Stimulated activated naive CD8-positive, alpha-beta T cell treated with anti-CD3 and anti-CD28 coated beads, Interleukin-15, amount 100 ng/mL, for 72 hours (primary cell): ENCODE measurements at regions not wholly inside any gene's neighbourhood (a gene's known extent, or its start where the extent isn't known, plus 50 kb on each side); places are given as distances from the start of the nearest gene placed in this dataset.
"Not testable (repeated sequence)": the region's sequence is repeated elsewhere in the genome, so short reads cannot be mapped to it uniquely, and the experiment has no call there.

Source experiments
- ATAC-seq: fragments of 150-1000 bp; cut with Tn5 transposase; 2 replicates; pipeline ENCODE4 v1.10.0; 2021; ENCODE audit warnings: mild to moderate bottlenecking, moderate library complexity
- DNase-seq, 2 donors: peaks; one replicate each; pipeline ENCODE4 v3.0.0; 2021 to 2022
- H3K27ac Mint-ChIP-seq, 2 donors: one replicate each; pipeline ENCODE4 v1.8.0; 2022; ENCODE audit warnings: mild to moderate bottlenecking in 2 of 2, mixed read lengths in 2 of 2, moderate library complexity in 2 of 2
- H3K27me3 Mint-ChIP-seq: one replicate; pipeline ENCODE4 v1.8.0; 2022; ENCODE audit warnings: mixed read lengths
- H3K4me1 Mint-ChIP-seq: one replicate; pipeline ENCODE4 v1.8.0; 2022; ENCODE audit warnings: mild to moderate bottlenecking, mixed read lengths
- H3K4me3 Mint-ChIP-seq, 2 donors: one replicate each; pipeline ENCODE4 v1.8.0; 2022; ENCODE audit warnings: mild to moderate bottlenecking in 2 of 2, mixed read lengths in 2 of 2, moderate library complexity in 1 of 2
- H3K9me3 Mint-ChIP-seq, 2 donors: one replicate each; pipeline ENCODE4 v1.8.0; 2022; ENCODE audit warnings: mixed read lengths in 2 of 2

GRCh38 chr20:26373066-26373465 is 676.4 kb upstream of the ZNF337 start:
- not testable (repeated sequence) for H3K4me1 Mint-ChIP-seq, H3K27me3 Mint-ChIP-seq, H3K4me3 Mint-ChIP-seq

GRCh38 chr20:26354511-26354910 is 657.9 kb upstream of the ZNF337 start:
- DNase-seq: no peak
- H3K27ac Mint-ChIP-seq: no peak overlapping the region
- no peaks in the 10 kb centered on the region for H3K4me1 Mint-ChIP-seq
- H3K27me3 Mint-ChIP-seq: no peaks in the 10 kb centered on the region
- no peak overlapping the region for H3K4me3 Mint-ChIP-seq
- H3K9me3 Mint-ChIP-seq: peaks cover 0 to 7% of the 10 kb centered on the region in 2 donors
- ATAC-seq: no peak

More at GRCh38 chr20:26373066-26373465, 676.4 kb upstream of the ZNF337 start:
- ATAC-seq, H3K27ac Mint-ChIP-seq, H3K9me3 Mint-ChIP-seq, DNase-seq: not testable (repeated sequence)

GRCh38 chr20:26347396-26347795 is 650.7 kb upstream of the ZNF337 start:
- DNase-seq: no peak
- Mint-ChIP-seq H3K27ac (no peak overlapping the region), H3K9me3 (peaks cover 0 to 9% of the 10 kb centered on the region in 2 donors), H3K27me3 (no peaks in the 10 kb centered on the region), H3K4me3 (no peak overlapping the region), H3K4me1 (no peaks in the 10 kb centered on the region)
- ATAC-seq: no peak

- not testable (repeated sequence) for H3K27me3 Mint-ChIP-seq, DNase-seq, H3K4me3 Mint-ChIP-seq, H3K27ac Mint-ChIP-seq
- peak; percentile 71 for ATAC-seq
- Mint-ChIP-seq H3K9me3 (peaks cover 7 to 17% of the 10 kb centered on the region in 2 donors), H3K4me1 (peaks cover 11% of the 10 kb centered on the region)
Observed at GRCh38 chr20:26340460-26341065, 643.9 kb upstream of the ZNF337 start.

- H3K4me1 Mint-ChIP-seq: peaks cover 6% of the 10 kb centered on the region
- DNase-seq: no peak
- H3K9me3 Mint-ChIP-seq: peaks cover 14 to 16% of the 10 kb centered on the region in 2 donors
- ATAC-seq: no peak
- H3K27me3 Mint-ChIP-seq: no peaks in the 10 kb centered on the region
- no peak overlapping the region for H3K27ac Mint-ChIP-seq
- no peak overlapping the region for H3K4me3 Mint-ChIP-seq
Observed at GRCh38 chr20:26324177-26324576, 627.5 kb upstream of the ZNF337 start.

GRCh38 chr20:26315054-26315453 is 618.4 kb upstream of the ZNF337 start:
- no peak for ATAC-seq
- no peak for DNase-seq
- no peaks in the 10 kb centered on the region for H3K27me3 Mint-ChIP-seq
- no peaks in the 10 kb centered on the region for H3K4me1 Mint-ChIP-seq
- peaks cover 0 to 13% of the 10 kb centered on the region in 2 donors for H3K9me3 Mint-ChIP-seq
- H3K4me3 Mint-ChIP-seq: no peak overlapping the region
- H3K27ac Mint-ChIP-seq: no peak overlapping the region

- DNase-seq, H3K27me3 Mint-ChIP-seq, H3K9me3 Mint-ChIP-seq, H3K4me3 Mint-ChIP-seq: not testable (repeated sequence)
- peak overlapping the region in 1 of 2 donors; percentile 12 for H3K27ac Mint-ChIP-seq
- peak; percentile 55 for ATAC-seq
- H3K4me1 Mint-ChIP-seq: peaks cover 18% of the 10 kb centered on the region
Observed at GRCh38 chr20:26309720-26310119, 613.1 kb upstream of the ZNF337 start.

- peak overlapping the region in 1 of 2 donors; percentile 35 for H3K4me3 Mint-ChIP-seq
- ATAC-seq: no peak
- H3K27me3 Mint-ChIP-seq: no peaks in the 10 kb centered on the region
- peak overlapping the region in 1 of 2 donors; percentile 61 for H3K27ac Mint-ChIP-seq
- DNase-seq: no peak
- no peaks in the 10 kb centered on the region for H3K9me3 Mint-ChIP-seq
- peaks cover 18% of the 10 kb centered on the region for H3K4me1 Mint-ChIP-seq
Observed at GRCh38 chr20:26308961-26309360, 612.3 kb upstream of the ZNF337 start.

- no peaks in the 10 kb centered on the region for H3K27me3 Mint-ChIP-seq
- H3K4me1 Mint-ChIP-seq: peaks cover 8% of the 10 kb centered on the region
- H3K27ac Mint-ChIP-seq: no peak overlapping the region
- H3K4me3 Mint-ChIP-seq: no peak overlapping the region
- ATAC-seq (no peak), DNase-seq (no peak)
- no peaks in the 10 kb centered on the region for H3K9me3 Mint-ChIP-seq
Observed at GRCh38 chr20:26295006-26295405, 598.4 kb upstream of the ZNF337 start.

GRCh38 chr20:26288379-26289061 is 591.9 kb upstream of the ZNF337 start:
- peak overlapping the region; percentile 24 to 58 for H3K4me3 Mint-ChIP-seq
- not testable (repeated sequence) for H3K27ac Mint-ChIP-seq, H3K27me3 Mint-ChIP-seq, H3K9me3 Mint-ChIP-seq, DNase-seq
- ATAC-seq: peak; percentile 82
- peaks cover 30% of the 10 kb centered on the region for H3K4me1 Mint-ChIP-seq

- Mint-ChIP-seq H3K27me3 (peaks cover 9% of the 10 kb centered on the region), H3K4me3 (peak overlapping the region in 1 of 2 donors; percentile 41), H3K9me3 (peaks cover 5 to 28% of the 10 kb centered on the region in 2 donors), H3K27ac (peak overlapping the region in 1 of 2 donors; percentile 65), H3K4me1 (peaks cover 40% of the 10 kb centered on the region)
- DNase-seq (no peak), ATAC-seq (no peak)
Observed at GRCh38 chr20:26279238-26279637, 582.6 kb upstream of the ZNF337 start.

GRCh38 chr20:26277339-26277738 is 580.7 kb upstream of the ZNF337 start:
- no peak for DNase-seq
- no peak overlapping the region for H3K27ac Mint-ChIP-seq
- ATAC-seq: no peak
- H3K9me3 Mint-ChIP-seq: peaks cover 5 to 28% of the 10 kb centered on the region in 2 donors
- peak overlapping the region in 1 of 2 donors; percentile 8 for H3K4me3 Mint-ChIP-seq
- H3K4me1 Mint-ChIP-seq: peaks cover 35% of the 10 kb centered on the region
- peaks cover 9% of the 10 kb centered on the region for H3K27me3 Mint-ChIP-seq

- peaks cover 9% of the 10 kb centered on the region for H3K27me3 Mint-ChIP-seq
- ATAC-seq: no peak
- H3K9me3 Mint-ChIP-seq: peaks cover 5 to 28% of the 10 kb centered on the region in 2 donors
- H3K27ac Mint-ChIP-seq: no peak overlapping the region
- peaks cover 35% of the 10 kb centered on the region for H3K4me1 Mint-ChIP-seq
- no peak overlapping the region for H3K4me3 Mint-ChIP-seq
- no peak for DNase-seq
Observed at GRCh38 chr20:26276554-26277210, 580.0 kb upstream of the ZNF337 start.

- not testable (repeated sequence) for H3K27me3 Mint-ChIP-seq, H3K27ac Mint-ChIP-seq, H3K9me3 Mint-ChIP-seq
Observed at GRCh38 chr20:26268762-26269161, 572.1 kb upstream of the ZNF337 start.

GRCh38 chr20:26260925-26261324 is 564.3 kb upstream of the ZNF337 start:
- not testable (repeated sequence) for DNase-seq, H3K27me3 Mint-ChIP-seq, H3K9me3 Mint-ChIP-seq, H3K4me1 Mint-ChIP-seq, ATAC-seq, H3K27ac Mint-ChIP-seq, H3K4me3 Mint-ChIP-seq

More at GRCh38 chr20:26268762-26269161, 572.1 kb upstream of the ZNF337 start:
- DNase-seq, ATAC-seq, H3K4me1 Mint-ChIP-seq, H3K4me3 Mint-ChIP-seq: not testable (repeated sequence)
